Activated naive CD4-positive, alpha-beta T cell treated with anti-CD3 and anti-CD28 coated beads for 36 hours (primary cell): ENCODE measurements at regions not wholly inside any gene's neighbourhood (a gene's known extent, or its start where the extent isn't known, plus 50 kb on each side); places are given as distances from the start of the nearest gene placed in this dataset.
"Not testable (repeated sequence)": the region's sequence is repeated elsewhere in the genome, so short reads cannot be mapped to it uniquely, and the experiment has no call there.

ENCODE experiments used
- CTCF ChIA-PET: fragments of 350-600 bp; sonication (Branson Sonifier 250); formaldehyde crosslinking; loops from one replicate; lab custom pipeline; 2021; ENCODE audit warnings: antibody characterized with exemption; lab: Charles Lee
- DNase-seq: peaks from one replicate; pipeline ENCODE4 v3.0.0-alpha.2; 2020
- H3K27ac Mint-ChIP-seq: one replicate; pipeline ENCODE4 v1.8.0; 2021; ENCODE audit warnings: mild to moderate bottlenecking, mixed read lengths
- H3K27me3 Mint-ChIP-seq: one replicate; pipeline ENCODE4 v1.8.0; 2021; ENCODE audit warnings: low read depth, mixed read lengths
- H3K36me3 Mint-ChIP-seq: one replicate; pipeline ENCODE4 v1.8.0; 2021; ENCODE audit warnings: low read depth, mixed read lengths
- H3K4me1 Mint-ChIP-seq: one replicate; pipeline ENCODE4 v1.8.0; 2021; ENCODE audit warnings: low read depth, mixed read lengths
- H3K4me3 Mint-ChIP-seq: one replicate; pipeline ENCODE4 v1.8.0; 2021; ENCODE audit warnings: mild to moderate bottlenecking, moderate library complexity, mixed read lengths
- H3K9me3 Mint-ChIP-seq: one replicate; pipeline ENCODE4 v1.8.0; 2021; ENCODE audit warnings: mixed read lengths
- intact Hi-C: fragments of 100-400 bp; cut with micrococcal nuclease; formaldehyde crosslinking; loops from one replicate; pipeline ENCODE4 v1.15.1; 2023

DNA sequence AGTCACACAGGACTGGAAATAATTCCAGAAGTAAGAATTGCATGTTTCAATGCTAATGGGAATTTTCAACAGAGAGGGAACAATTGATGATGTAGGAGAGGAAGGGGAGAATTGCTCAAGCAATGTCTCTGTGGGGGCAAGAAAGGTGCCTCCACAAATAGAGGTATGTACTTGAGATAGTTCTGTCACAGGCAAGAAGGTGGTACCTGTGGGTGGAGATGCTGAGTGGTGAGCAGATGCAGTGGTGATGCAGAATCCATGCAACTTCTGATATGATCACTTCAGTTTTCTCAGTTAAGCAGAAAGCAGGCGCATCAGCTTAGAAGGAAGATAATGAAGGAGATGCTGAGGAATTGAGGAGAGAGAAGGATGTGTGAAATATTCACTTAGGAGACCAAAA, 55.1 kb upstream of the SEC24B start:
- Mint-ChIP-seq H3K27ac (no peak overlapping the region), H3K36me3 (no peaks in the 10 kb centered on the region), H3K4me3 (no peak overlapping the region), H3K4me1 (no peaks in the 10 kb centered on the region), H3K27me3 (no peaks in the 10 kb centered on the region), H3K9me3 (no peaks in the 10 kb centered on the region)
- CTCF ChIA-PET, result interaction anchor here (0.6 kb wide), 1 partner anchor 280 kb away, joined by 3 read pairs; no protein-coding TSS in a partner anchor
- no peak for DNase-seq
- intact Hi-C loops, result no loop called here

DNA sequence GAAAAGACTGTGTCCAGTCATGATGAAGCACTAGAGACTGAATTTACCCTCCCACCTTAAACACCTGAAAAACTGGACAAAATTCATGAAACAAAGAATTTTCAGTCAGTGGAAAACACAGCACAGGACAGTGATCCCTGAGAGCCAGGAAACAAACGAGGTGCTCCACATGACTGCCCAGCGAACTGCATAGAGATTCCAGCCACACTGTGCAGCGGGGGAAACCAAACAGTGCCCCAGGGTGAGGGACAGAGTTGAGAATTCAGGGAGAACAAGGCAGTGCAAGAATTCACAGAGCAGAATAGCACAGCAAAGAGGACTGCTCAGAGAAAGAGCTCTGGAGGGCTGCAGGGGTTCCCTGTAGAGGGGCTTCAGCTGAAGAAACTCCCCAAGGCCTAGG, 55.5 kb upstream of the SEC24B start:
- CTCF ChIA-PET, result no interaction called here
- Mint-ChIP-seq H3K9me3 (no peaks in the 10 kb centered on the region), H3K4me3 (no peak overlapping the region), H3K36me3 (no peaks in the 10 kb centered on the region), H3K27me3 (no peaks in the 10 kb centered on the region), H3K27ac (no peak overlapping the region), H3K4me1 (no peaks in the 10 kb centered on the region)
- no peak for DNase-seq
- intact Hi-C loops, result no loop called here

DNA sequence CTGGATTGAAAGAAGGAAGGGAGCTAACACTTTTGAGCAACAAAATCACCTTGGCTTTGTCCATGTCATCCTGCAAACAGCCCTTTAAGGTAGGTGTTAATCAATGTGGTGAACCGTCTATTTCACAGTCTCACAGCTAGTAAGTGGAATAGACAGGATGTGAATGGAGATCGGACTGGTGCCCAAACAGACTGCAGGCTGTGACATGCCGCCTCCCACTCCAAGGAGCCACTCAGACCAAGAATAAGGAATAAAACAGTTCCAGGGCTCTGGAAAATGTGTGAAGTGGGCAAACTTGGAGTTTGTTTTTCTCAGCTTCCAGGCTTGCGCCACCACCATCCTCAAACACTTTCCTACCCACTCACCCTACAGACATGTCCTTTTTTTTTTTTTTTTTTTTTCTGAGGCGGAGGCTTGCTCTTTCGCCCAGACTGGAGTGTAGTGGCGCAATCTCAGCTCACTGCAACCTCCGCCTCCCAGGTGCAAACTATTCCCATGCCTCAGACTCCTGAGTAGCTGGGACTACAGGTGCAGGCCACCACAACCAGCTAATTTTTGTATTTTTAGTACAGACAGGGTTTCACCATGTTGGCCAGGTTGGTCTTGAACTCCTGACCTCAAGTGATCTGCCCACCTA, 57.7 kb upstream of the SEC24B start:
- Mint-ChIP-seq H3K27me3 (no peaks in the 10 kb centered on the region), H3K4me3 (no peak overlapping the region), H3K4me1 (no peaks in the 10 kb centered on the region), H3K27ac (no peak overlapping the region), H3K9me3 (no peaks in the 10 kb centered on the region), H3K36me3 (no peaks in the 10 kb centered on the region)
- CTCF ChIA-PET, result interaction anchor here (0.7 to 0.8 kb wide), 2 partner anchors 15 to 57 kb away, joined by 4 to 5 read pairs; partner anchors contain the start of gene SEC24B
- intact Hi-C loops, result no loop called here
- DNase-seq, result no peak

DNA sequence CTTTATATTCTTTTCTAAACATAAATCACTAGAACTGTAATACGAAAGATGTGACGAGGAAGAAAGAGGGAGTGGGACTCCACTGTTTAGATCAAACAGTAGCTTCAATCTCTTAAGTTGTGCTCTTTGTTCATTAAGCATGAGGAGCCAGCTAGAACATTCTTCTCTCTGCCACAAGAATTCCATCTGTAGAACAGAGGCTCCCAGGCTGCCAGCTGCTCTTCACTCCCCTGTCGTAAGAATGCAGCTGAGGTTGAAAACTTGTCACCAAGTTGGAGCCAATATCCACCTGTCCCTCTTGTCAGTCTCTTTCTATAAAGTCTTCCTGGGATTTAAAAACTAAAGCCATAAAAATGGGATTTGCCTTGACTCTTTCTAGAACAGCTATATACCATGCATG, 65.0 kb upstream of the SEC24B start:
- intact Hi-C loops, result no loop called here
- CTCF ChIA-PET, result no interaction called here
- Mint-ChIP-seq H3K36me3 (no peaks in the 10 kb centered on the region), H3K4me1 (peaks cover 2% of the 10 kb centered on the region), H3K27ac (no peak overlapping the region), H3K27me3 (no peaks in the 10 kb centered on the region), H3K9me3 (peaks cover 2% of the 10 kb centered on the region), H3K4me3 (no peak overlapping the region)
- no peak for DNase-seq

DNA sequence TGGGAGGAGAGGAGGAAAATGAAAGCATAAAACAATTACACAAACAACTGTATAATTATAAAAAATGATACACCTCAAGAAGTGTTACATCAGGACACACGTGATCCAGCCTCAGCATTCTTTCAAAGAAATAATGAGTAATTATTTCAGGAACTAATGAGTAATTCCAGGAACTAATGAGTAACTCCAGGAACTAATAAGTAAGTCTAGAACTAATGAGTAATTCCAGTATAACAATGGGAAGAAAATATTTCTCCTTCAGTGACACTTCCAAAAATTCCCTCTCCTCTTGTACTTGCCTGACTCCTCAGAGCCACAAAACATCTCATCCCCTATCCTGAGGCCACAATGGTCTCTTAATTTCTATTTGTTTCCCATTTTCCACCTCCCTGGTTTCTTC, 63.5 kb upstream of the COL25A1 start:
- no peak for DNase-seq
- intact Hi-C loops, result no loop called here
- peaks cover 5% of the 10 kb centered on the region for H3K4me1 Mint-ChIP-seq
- CTCF ChIA-PET, result no interaction called here
- peaks cover 2% of the 10 kb centered on the region for H3K27me3 Mint-ChIP-seq
- no peak overlapping the region for H3K27ac Mint-ChIP-seq
- no peaks in the 10 kb centered on the region for H3K36me3 Mint-ChIP-seq
- H3K9me3 Mint-ChIP-seq, result peaks cover 2% of the 10 kb centered on the region
- H3K4me3 Mint-ChIP-seq, result no peak overlapping the region

DNA sequence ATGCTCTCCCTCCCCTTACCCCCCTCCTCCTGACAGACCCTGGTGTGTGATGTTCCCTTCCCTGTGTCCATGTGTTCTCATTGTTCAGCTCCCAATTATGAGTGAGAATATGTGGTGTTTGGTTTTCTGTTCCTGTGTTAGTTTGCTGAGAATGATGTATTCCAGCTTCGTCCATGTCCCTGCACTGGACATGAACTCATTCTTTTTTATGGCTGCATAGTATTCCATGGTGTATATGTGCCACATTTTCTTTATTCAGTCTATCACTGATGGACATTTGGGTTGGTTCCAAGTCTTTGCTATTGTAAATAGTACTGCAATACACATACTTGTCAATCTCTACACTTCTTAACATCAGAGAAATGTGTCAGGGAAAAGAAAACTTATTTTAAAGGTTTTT, 62.8 kb upstream of the COL25A1 start:
- H3K27ac Mint-ChIP-seq, intact Hi-C loops, DNase-seq, H3K36me3 Mint-ChIP-seq, H3K9me3 Mint-ChIP-seq, H3K4me1 Mint-ChIP-seq, H3K27me3 Mint-ChIP-seq, H3K4me3 Mint-ChIP-seq: not testable (repeated sequence)
- CTCF ChIA-PET, result interaction anchor here (0.7 kb wide), 1 partner anchor 176 kb away, joined by 3 read pairs; no protein-coding TSS in a partner anchor

DNA sequence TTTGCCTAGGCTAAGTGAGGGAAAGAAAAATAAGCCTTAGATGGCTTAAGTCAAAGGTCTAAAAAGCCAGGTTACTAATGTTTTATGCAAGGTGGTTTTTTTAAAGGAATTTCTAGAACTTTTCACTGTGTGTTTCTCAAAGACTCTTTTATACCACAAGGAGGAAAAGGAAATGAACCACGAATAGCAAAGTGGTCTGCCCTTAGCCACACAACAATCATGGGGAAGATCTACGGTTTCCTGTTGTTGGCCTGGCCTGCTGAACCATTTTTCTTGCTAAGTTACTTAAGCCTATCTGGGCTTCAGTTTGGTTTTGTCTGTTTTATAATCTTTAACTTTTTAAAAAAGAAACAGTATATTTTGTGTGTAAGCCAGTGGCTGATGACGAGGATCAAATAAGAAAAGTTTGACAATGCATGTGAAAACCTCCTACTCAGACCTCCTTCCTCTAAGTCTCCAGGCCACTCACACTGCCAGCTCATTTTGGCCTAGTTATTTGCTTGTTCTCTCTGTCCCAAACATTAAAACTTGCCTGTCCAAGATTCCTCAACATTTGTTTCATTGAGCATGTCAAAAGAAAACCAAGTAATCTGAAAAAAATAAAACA, 56.7 kb upstream of the COL25A1 start:
- H3K9me3 Mint-ChIP-seq, result no peaks in the 10 kb centered on the region
- peaks cover 13% of the 10 kb centered on the region for H3K27me3 Mint-ChIP-seq
- no peak overlapping the region for H3K4me3 Mint-ChIP-seq
- H3K27ac Mint-ChIP-seq, result no peak overlapping the region
- CTCF ChIA-PET, result interaction anchor here (0.7 to 1.1 kb wide), 2 partner anchors 11 to 479 kb away, joined by 3 to 4 read pairs; no protein-coding TSS in a partner anchor
- no peaks in the 10 kb centered on the region for H3K36me3 Mint-ChIP-seq
- DNase-seq, result peak; percentile 23
- intact Hi-C loops, result no loop called here
- peaks cover 27% of the 10 kb centered on the region for H3K4me1 Mint-ChIP-seq

DNA sequence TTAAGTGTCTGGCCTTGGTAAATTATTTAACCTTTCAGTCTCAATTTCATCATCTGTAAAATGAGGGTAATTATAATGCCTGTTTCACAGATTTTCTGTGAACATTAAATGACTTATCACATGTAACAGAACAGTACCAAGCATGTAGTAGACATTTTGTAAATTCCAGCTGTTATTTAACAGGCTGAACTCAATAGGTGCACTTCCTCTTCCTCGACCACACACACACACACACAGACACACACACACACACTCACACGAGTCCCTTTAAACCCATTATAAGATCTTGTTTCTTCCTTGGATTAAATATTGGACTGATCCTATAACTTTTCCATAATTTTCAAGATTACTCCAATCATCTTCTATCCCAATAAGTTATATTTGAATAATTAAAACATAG, 53.4 kb upstream of the COL25A1 start:
- Mint-ChIP-seq H3K27ac (no peak overlapping the region), H3K4me3 (no peak overlapping the region), H3K9me3 (no peaks in the 10 kb centered on the region), H3K4me1 (peaks cover 23% of the 10 kb centered on the region), H3K27me3 (peaks cover 11% of the 10 kb centered on the region), H3K36me3 (no peaks in the 10 kb centered on the region)
- intact Hi-C loops, result no loop called here
- CTCF ChIA-PET, result no interaction called here
- DNase-seq, result no peak

DNA sequence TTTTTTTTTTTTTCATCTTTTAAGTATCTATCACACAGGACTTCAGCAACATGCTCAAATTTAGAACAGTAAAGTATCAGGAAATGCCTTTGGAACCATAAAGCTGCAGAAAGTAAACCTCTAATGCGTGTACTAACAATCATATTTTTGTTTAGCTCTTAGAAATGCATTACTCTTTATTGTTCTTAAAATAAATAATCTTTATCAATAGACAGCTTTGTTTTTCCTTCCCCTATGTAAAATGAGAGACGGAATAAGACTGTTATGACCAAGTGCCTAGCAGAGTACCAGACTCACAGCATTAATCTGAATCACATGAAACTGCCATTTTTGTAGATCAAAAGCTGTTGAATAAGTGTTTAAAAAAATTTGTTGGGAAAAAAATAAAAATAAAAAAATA, 50.5 kb upstream of the COL25A1 start:
- H3K27me3 Mint-ChIP-seq, result peaks cover 7% of the 10 kb centered on the region

More for the DNA sequence above, 50.5 kb upstream of the COL25A1 start:
- peaks cover 3% of the 10 kb centered on the region for H3K9me3 Mint-ChIP-seq
- H3K4me1 Mint-ChIP-seq, result peaks cover under 1% of the 10 kb centered on the region
- no peak for DNase-seq
- intact Hi-C loops, result no loop called here
- CTCF ChIA-PET, result no interaction called here
- no peak overlapping the region for H3K4me3 Mint-ChIP-seq
- H3K36me3 Mint-ChIP-seq, result no peaks in the 10 kb centered on the region
- no peak overlapping the region for H3K27ac Mint-ChIP-seq
